ENCODE measurements at regions not wholly inside any gene's neighbourhood (a gene's known extent, or its start where the extent isn't known, plus 50 kb on each side); places are given as distances from the start of the nearest gene placed in this dataset.

- Mint-ChIP-seq H3K27me3 (ENCODE audit: unreplicated experiment) (no peaks in the 10 kb centered on the region), H3K4me1 (ENCODE audit: low read depth, unreplicated experiment) (no peaks in the 10 kb centered on the region), H3K36me3 (ENCODE audit: insufficient read depth, unreplicated experiment) (no peaks in the 10 kb centered on the region), H3K4me3 (ENCODE audit: low read depth, unreplicated experiment) (no peak overlapping the region), H3K9me3 (ENCODE audit: low read depth, unreplicated experiment) (peaks cover 3% of the 10 kb centered on the region), H3K27ac (ENCODE audit: unreplicated experiment) (no peak overlapping the region)
- BruUV-seq (replicated peaks), result no TSS peak
- CTCF ChIA-PET, result no interaction called here
- no peak for TF ChIP-seq CTCF (IDR thresholded peaks at IDR 0.05; ENCODE audit: unreplicated experiment)
- intact Hi-C loops (cut with micrococcal nuclease; ENCODE audit: unreplicated experiment), result no loop called here
- no peak for DNase-seq
These were observed 136.8 kb downstream of the NXPE2 start for GRCh38 chr11:114815176-114815575.

- Mint-ChIP-seq H3K4me1 (ENCODE audit: low read depth, unreplicated experiment) (no peaks in the 10 kb centered on the region), H3K4me3 (ENCODE audit: low read depth, unreplicated experiment) (no peak overlapping the region), H3K9me3 (ENCODE audit: low read depth, unreplicated experiment) (peaks cover 3% of the 10 kb centered on the region)
These were observed 137.4 kb downstream of the NXPE2 start for GRCh38 chr11:114815761-114816160.

GRCh38 chr11:114816791-114817190 is 138.5 kb downstream of the NXPE2 start:
- DNase-seq, result no peak
- CTCF ChIA-PET, result no interaction called here
- H3K36me3 Mint-ChIP-seq (ENCODE audit: insufficient read depth, unreplicated experiment), result no peaks in the 10 kb centered on the region
- H3K27ac Mint-ChIP-seq (ENCODE audit: unreplicated experiment), result no peak overlapping the region
- no TSS peak for BruUV-seq (replicated peaks)
- H3K27me3 Mint-ChIP-seq (ENCODE audit: unreplicated experiment), result no peaks in the 10 kb centered on the region
- peaks cover 3% of the 10 kb centered on the region for H3K9me3 Mint-ChIP-seq (ENCODE audit: low read depth, unreplicated experiment)
- intact Hi-C loops (cut with micrococcal nuclease; ENCODE audit: unreplicated experiment), result no loop called here
- H3K4me3 Mint-ChIP-seq (ENCODE audit: low read depth, unreplicated experiment), result no peak overlapping the region
- no peak for TF ChIP-seq CTCF (IDR thresholded peaks at IDR 0.05; ENCODE audit: unreplicated experiment)
- no peaks in the 10 kb centered on the region for H3K4me1 Mint-ChIP-seq (ENCODE audit: low read depth, unreplicated experiment)

More at GRCh38 chr11:114815761-114816160, 137.4 kb downstream of the NXPE2 start:
- CTCF ChIA-PET, result no interaction called here
- no peak for TF ChIP-seq CTCF (IDR thresholded peaks at IDR 0.05; ENCODE audit: unreplicated experiment)
- Mint-ChIP-seq H3K27me3 (ENCODE audit: unreplicated experiment) (no peaks in the 10 kb centered on the region), H3K27ac (ENCODE audit: unreplicated experiment) (no peak overlapping the region), H3K36me3 (ENCODE audit: insufficient read depth, unreplicated experiment) (no peaks in the 10 kb centered on the region)
- intact Hi-C loops (cut with micrococcal nuclease; ENCODE audit: unreplicated experiment), result no loop called here
- DNase-seq, result no peak
- BruUV-seq (replicated peaks), result no TSS peak

GRCh38 chr11:114818382-114818781 is 140.1 kb downstream of the NXPE2 start:
- H3K27ac Mint-ChIP-seq (ENCODE audit: unreplicated experiment), result no peak overlapping the region
- intact Hi-C loops (cut with micrococcal nuclease; ENCODE audit: unreplicated experiment), result no loop called here

More at GRCh38 chr11:114818382-114818781, 140.1 kb downstream of the NXPE2 start:
- TF ChIP-seq CTCF (IDR thresholded peaks at IDR 0.05; ENCODE audit: unreplicated experiment), result no peak
- Mint-ChIP-seq H3K36me3 (ENCODE audit: insufficient read depth, unreplicated experiment) (no peaks in the 10 kb centered on the region), H3K27me3 (ENCODE audit: unreplicated experiment) (no peaks in the 10 kb centered on the region), H3K9me3 (ENCODE audit: low read depth, unreplicated experiment) (peaks cover 5% of the 10 kb centered on the region), H3K4me3 (ENCODE audit: low read depth, unreplicated experiment) (no peak overlapping the region), H3K4me1 (ENCODE audit: low read depth, unreplicated experiment) (no peaks in the 10 kb centered on the region)
- no peak for DNase-seq
- no TSS peak for BruUV-seq (replicated peaks)
- CTCF ChIA-PET, result no interaction called here
